Neural progenitor cell (in vitro differentiated cells): ENCODE measurements at regions not wholly inside any gene's neighbourhood (a gene's known extent, or its start where the extent isn't known, plus 50 kb on each side); places are given as distances from the start of the nearest gene placed in this dataset.

Experiments used
- EZH2 ChIP-seq: fragments of 200-600 bp; sonication (generic); IDR thresholded peaks from 2 replicates; pipeline ENCODE4 v1.6.1; 2017; ENCODE audit warnings: antibody characterized with exemption, mild to moderate bottlenecking, moderate library complexity
- TF ChIP-seq, protein P1 (sequence below): fragments of 200-600 bp; sonication (generic); IDR thresholded peaks from 2 replicates; pipeline ENCODE4 v1.5.1; 2017; ENCODE audit warnings: antibody characterized with exemption, mild to moderate bottlenecking

DNA sequence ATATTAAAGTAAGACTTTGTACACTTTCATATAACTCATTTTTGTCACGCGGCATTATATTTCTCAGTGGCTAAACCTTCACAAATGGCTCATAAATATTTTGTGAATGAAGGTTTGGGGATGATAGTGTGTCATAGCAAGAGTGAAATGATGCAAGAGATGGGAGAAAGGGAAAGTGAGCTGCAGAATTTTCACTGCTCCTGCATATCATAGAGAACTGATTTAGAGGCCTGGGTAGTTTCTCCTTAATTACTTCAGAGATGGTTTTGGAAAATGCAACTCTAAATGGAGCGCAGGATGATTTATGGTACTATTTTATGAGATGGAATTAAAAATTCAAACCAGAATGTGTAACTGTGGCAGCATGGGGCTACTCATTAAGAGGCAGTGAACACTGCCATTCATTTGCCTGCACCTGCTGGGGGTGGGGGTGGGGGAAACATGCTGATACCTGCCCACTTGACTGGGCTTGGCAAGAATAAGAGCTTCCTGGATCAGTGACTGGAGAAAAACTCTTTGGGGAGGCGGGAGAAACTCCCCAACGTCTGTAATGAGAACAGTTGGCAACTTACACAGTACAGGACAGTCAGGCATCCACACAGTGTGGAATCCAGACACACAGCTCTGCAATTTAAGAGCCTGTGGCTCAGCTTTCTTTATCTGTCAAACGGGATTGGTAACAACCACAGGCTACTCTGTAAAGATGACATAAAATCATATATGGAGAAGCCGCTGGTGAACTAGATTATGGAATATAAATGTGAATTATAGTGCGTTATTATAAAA, 941.9 kb downstream of the SLC4A3 start:
- TF ChIP-seq, protein P1, sequence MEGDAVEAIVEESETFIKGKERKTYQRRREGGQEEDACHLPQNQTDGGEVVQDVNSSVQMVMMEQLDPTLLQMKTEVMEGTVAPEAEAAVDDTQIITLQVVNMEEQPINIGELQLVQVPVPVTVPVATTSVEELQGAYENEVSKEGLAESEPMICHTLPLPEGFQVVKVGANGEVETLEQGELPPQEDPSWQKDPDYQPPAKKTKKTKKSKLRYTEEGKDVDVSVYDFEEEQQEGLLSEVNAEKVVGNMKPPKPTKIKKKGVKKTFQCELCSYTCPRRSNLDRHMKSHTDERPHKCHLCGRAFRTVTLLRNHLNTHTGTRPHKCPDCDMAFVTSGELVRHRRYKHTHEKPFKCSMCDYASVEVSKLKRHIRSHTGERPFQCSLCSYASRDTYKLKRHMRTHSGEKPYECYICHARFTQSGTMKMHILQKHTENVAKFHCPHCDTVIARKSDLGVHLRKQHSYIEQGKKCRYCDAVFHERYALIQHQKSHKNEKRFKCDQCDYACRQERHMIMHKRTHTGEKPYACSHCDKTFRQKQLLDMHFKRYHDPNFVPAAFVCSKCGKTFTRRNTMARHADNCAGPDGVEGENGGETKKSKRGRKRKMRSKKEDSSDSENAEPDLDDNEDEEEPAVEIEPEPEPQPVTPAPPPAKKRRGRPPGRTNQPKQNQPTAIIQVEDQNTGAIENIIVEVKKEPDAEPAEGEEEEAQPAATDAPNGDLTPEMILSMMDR = no peak
- no peak for TF ChIP-seq EZH2
